Amniotic epithelial cell (primary cell): ENCODE measurements at regions not wholly inside any gene's neighbourhood (a gene's known extent, or its start where the extent isn't known, plus 50 kb on each side); places are given as distances from the start of the nearest gene placed in this dataset.
A peak's percentile ranks its signal among the peaks of the same experiment; 100 is the strongest.
"Not testable (repeated sequence)": the region's sequence is repeated elsewhere in the genome, so short reads cannot be mapped to it uniquely, and the experiment has no call there.

ENCODE experiments used
- DNase-seq: peaks from one replicate; pipeline ENCODE4 v3.0.0-alpha.2; 2010; ENCODE audit warnings: low read depth

- DNase-seq, result not testable (repeated sequence)
Measured at GRCh38 chr4:96414853-96415252, 575.0 kb downstream of the PDHA2 start.

GRCh38 chr4:96429657-96430056 lies 589.8 kb downstream of the PDHA2 start:
- no peak for DNase-seq

- no peak for DNase-seq
Measured at GRCh38 chr4:96431094-96431493, 591.2 kb downstream of the PDHA2 start.

- DNase-seq, result no peak
Measured at GRCh38 chr4:96448315-96448872, 608.5 kb downstream of the PDHA2 start.

GRCh38 chr4:96455045-96455720 lies 615.3 kb downstream of the PDHA2 start:
- DNase-seq, result no peak

- not testable (repeated sequence) for DNase-seq
Measured at GRCh38 chr4:96458031-96458430, 618.1 kb downstream of the PDHA2 start.

GRCh38 chr4:96459105-96459504 lies 619.2 kb downstream of the PDHA2 start:
- DNase-seq, result no peak

- no peak for DNase-seq
Measured at GRCh38 chr4:96465834-96466233, 625.9 kb downstream of the PDHA2 start.

- peak; percentile 46 for DNase-seq
Measured at GRCh38 chr4:96471956-96472867, 632.3 kb downstream of the PDHA2 start.

- DNase-seq, result peak; percentile 8
Measured at GRCh38 chr4:96473246-96473645, 633.4 kb downstream of the PDHA2 start.

GRCh38 chr4:96483308-96484030 lies 643.6 kb downstream of the PDHA2 start:
- peak; percentile 1 for DNase-seq

- no peak for DNase-seq
Measured at GRCh38 chr4:96486563-96486962, 646.7 kb downstream of the PDHA2 start.

GRCh38 chr4:96497621-96498020 lies 657.7 kb downstream of the PDHA2 start:
- DNase-seq, result no peak

GRCh38 chr4:96504386-96504785 lies 664.5 kb downstream of the PDHA2 start:
- no peak for DNase-seq

GRCh38 chr4:96509039-96509741 lies 669.3 kb downstream of the PDHA2 start:
- DNase-seq, result no peak

- peak; percentile 53 for DNase-seq
Measured at GRCh38 chr4:96519291-96519690, 679.4 kb downstream of the PDHA2 start.

- no peak for DNase-seq
Measured at GRCh38 chr4:96521046-96521536, 681.2 kb downstream of the PDHA2 start.

- no peak for DNase-seq
Measured at GRCh38 chr4:96523611-96524010, 683.7 kb downstream of the PDHA2 start.

GRCh38 chr4:96524311-96524875 lies 684.5 kb downstream of the PDHA2 start:
- no peak for DNase-seq

- DNase-seq, result peak; percentile 2
Measured at GRCh38 chr4:96525898-96526297, 686.0 kb downstream of the PDHA2 start.

GRCh38 chr4:96526625-96527024 lies 686.7 kb downstream of the PDHA2 start:
- no peak for DNase-seq
